ENCODE measurements at regions not wholly inside any gene's neighbourhood (a gene's known extent, or its start where the extent isn't known, plus 50 kb on each side); places are given as distances from the start of the nearest gene placed in this dataset.
"Not testable (repeated sequence)": the region's sequence is repeated elsewhere in the genome, so short reads cannot be mapped to it uniquely, and the experiment has no call there.

DNA sequence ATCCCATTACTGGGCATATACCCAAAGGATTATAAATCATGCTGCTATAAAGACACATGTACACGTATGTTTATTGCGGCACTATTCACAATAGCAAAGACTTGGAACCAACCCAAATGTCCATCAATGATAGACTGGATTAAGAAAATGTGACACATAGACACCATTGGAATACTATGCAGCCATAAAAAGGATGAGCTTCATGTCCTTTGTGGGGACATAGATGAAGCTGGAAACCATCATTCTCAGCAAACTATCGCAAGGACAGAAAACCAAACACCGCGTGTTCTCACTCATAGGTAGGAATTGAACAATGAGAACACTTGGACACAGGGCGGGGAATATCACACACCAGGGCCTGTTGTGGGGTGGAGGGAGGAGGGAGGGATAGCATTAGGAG is 105.3 kb downstream of the NOC3L start:
- H3K4me3 ChIP-seq (ENCODE audit: low read depth, low read length); H3K27ac ChIP-seq (ENCODE audit: low read depth, low read length); H3K9me3 ChIP-seq (ENCODE audit: control insufficient read depth, insufficient read depth, low read length); DNase-seq (ENCODE audit: low read depth in 4 of 6, low spot score in 6 of 6); H3K27me3 ChIP-seq (ENCODE audit: control insufficient read depth, insufficient read depth, low read length); H3K36me3 ChIP-seq (ENCODE audit: control insufficient read depth, insufficient read depth, low read length); H3K4me1 ChIP-seq (ENCODE audit: control insufficient read depth, insufficient read depth, low read length): not testable (repeated sequence)
- 100% methylated on average over 3 of the region's 6 CpGs for WGBS (ENCODE audit: insufficient coverage)

DNA sequence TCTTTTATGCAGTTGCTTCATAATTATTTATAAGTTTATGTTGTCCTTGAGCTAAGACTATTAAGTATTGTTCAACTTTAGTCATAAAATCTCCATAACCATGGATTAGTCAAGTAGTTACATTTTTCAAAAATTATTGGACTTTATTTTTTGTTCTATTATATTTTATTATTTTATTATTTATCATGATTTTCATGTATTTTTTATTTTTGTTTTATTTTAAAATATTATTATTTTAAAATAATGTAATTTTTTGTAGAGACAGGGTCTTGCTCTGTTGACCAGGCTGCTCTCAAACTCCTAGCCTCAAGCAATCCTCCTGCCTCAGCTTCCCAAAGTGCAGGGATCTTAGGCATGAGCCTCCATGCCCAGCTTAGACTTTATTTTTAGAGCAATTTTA is 102.3 kb downstream of the NOC3L start:
- H3K4me3 ChIP-seq (ENCODE audit: low read depth, low read length): no peak overlapping the region
- no peak overlapping the region for H3K27ac ChIP-seq (ENCODE audit: low read depth, low read length)
- H3K9me3 ChIP-seq (ENCODE audit: control insufficient read depth, insufficient read depth, low read length): no peaks in the 10 kb centered on the region
- DNase-seq (ENCODE audit: low read depth in 4 of 6, low spot score in 6 of 6): no peak
- H3K4me1 ChIP-seq (ENCODE audit: control insufficient read depth, insufficient read depth, low read length): no peaks in the 10 kb centered on the region
- no peaks in the 10 kb centered on the region for H3K27me3 ChIP-seq (ENCODE audit: control insufficient read depth, insufficient read depth, low read length)
- H3K36me3 ChIP-seq (ENCODE audit: control insufficient read depth, insufficient read depth, low read length): peaks cover 8% of the 10 kb centered on the region

DNA sequence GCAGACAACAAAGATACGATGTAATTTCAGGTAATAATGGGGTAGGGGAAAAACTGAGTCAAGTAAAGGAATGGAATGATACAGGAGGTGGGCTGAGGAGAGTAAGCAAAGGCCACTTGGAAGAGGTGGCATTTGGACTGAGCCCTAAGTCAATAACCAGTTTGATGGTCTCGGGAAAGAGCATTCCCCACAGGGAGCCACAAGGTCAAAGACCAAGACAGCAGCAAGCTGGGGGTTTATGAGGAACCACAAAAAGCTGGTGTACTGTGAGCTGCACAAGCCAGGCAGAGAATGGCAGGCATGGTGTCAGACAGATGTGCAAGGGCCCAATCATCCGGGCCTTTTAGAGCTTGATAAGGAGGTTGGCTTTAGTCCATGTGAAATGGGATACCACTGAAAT is 98.7 kb downstream of the NOC3L start:
- 85% methylated on average over 3 of the region's 3 CpGs for WGBS (ENCODE audit: insufficient coverage)
- H3K36me3 ChIP-seq (ENCODE audit: control insufficient read depth, insufficient read depth, low read length): peaks cover 4% of the 10 kb centered on the region
- H3K9me3 ChIP-seq (ENCODE audit: control insufficient read depth, insufficient read depth, low read length): no peaks in the 10 kb centered on the region
- H3K27ac ChIP-seq (ENCODE audit: low read depth, low read length): no peak overlapping the region
- no peaks in the 10 kb centered on the region for H3K27me3 ChIP-seq (ENCODE audit: control insufficient read depth, insufficient read depth, low read length)
- H3K4me3 ChIP-seq (ENCODE audit: low read depth, low read length): no peak overlapping the region
- H3K4me1 ChIP-seq (ENCODE audit: control insufficient read depth, insufficient read depth, low read length): no peaks in the 10 kb centered on the region
- DNase-seq (ENCODE audit: low read depth in 4 of 6, low spot score in 6 of 6): no peak

DNA sequence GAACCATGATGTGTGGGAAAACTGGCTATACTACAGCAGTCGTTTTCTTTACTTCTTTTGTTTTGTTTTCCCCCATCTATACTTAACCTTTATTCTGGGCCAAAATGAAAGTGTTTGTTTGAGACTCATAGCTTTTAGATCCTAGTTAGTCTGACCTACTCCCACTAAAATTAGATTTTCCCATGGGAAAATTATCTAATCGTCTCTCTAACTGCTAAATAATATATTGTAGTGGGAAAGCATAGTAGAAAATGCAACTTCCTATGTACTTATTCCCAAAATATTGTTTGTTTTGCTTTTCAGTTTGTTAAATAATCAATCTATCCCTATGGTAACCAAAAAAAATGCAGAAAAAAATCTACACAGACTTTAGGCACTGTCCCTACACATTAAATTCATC is 96.6 kb downstream of the NOC3L start:
- Histone ChIP-seq H3K4me3 (ENCODE audit: low read depth, low read length) (no peak overlapping the region), H3K27ac (ENCODE audit: low read depth, low read length) (no peak overlapping the region), H3K9me3 (ENCODE audit: control insufficient read depth, insufficient read depth, low read length) (no peaks in the 10 kb centered on the region), H3K36me3 (ENCODE audit: control insufficient read depth, insufficient read depth, low read length) (peaks cover 5% of the 10 kb centered on the region), H3K27me3 (ENCODE audit: control insufficient read depth, insufficient read depth, low read length) (no peaks in the 10 kb centered on the region), H3K4me1 (ENCODE audit: control insufficient read depth, insufficient read depth, low read length) (no peaks in the 10 kb centered on the region)
- no CpG with 5 or more reads among the region's 2 CpGs for WGBS (ENCODE audit: insufficient coverage)
- DNase-seq (ENCODE audit: low read depth in 4 of 6, low spot score in 6 of 6): no peak

DNA sequence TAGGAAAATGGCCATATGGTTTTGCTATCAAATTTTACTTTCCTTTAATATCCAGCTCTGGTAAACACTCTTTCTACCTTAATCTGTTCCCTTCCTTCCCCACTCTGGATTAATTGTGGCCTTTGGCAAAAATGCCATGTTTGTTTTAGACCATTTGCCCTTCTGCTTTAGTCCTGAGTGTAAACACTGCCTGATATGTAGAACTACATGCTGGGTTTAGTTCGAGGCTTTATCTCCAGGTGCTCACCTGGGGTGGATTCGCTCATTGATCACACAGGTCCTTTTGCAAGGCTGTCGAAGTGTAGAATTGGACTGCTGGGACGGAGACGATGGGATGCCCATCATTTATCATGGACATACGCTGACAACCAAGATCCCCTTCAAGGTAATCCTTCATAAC is 94.1 kb downstream of the NOC3L start:
- Histone ChIP-seq H3K36me3 (ENCODE audit: control insufficient read depth, insufficient read depth, low read length) (peaks cover 5% of the 10 kb centered on the region), H3K4me3 (ENCODE audit: low read depth, low read length) (no peak overlapping the region), H3K27me3 (ENCODE audit: control insufficient read depth, insufficient read depth, low read length) (no peaks in the 10 kb centered on the region), H3K27ac (ENCODE audit: low read depth, low read length) (no peak overlapping the region), H3K9me3 (ENCODE audit: control insufficient read depth, insufficient read depth, low read length) (no peaks in the 10 kb centered on the region), H3K4me1 (ENCODE audit: control insufficient read depth, insufficient read depth, low read length) (no peaks in the 10 kb centered on the region)
- WGBS (ENCODE audit: insufficient coverage): 100% methylated on average over 1 of the region's 6 CpGs
- DNase-seq (ENCODE audit: low read depth in 4 of 6, low spot score in 6 of 6): no peak

DNA sequence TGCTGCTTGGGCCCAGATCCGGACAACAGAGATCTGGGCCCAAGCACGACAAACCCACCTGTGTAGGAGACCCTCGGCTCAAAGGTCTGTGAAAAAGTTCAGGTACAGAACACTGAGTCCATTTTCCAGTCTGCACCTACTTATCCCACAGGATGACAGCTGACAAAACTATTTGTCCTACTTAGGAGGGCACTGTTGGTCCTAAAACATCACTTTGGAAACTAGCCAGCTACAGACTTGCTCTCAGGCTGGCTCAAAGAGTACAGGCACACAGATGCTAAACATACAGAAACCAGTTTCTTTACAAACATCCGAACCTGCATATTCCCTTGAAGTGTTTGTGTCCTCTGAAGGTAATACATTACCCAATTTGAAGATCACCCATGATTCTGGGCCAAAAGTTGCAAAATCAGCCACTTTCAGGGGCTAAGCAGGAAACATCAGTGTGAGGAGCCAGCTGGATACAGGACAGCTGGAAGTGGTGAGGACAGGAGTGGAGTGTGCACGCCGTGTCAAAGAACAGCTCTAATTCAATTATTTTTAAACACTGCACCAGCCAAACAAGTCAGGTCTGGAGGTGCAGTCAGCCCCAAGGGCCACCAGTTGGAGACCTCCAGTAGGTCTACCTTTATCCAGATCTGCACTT is 88.5 kb downstream of the NOC3L start:
- WGBS (ENCODE audit: insufficient coverage): 88% methylated on average over 5 of the region's 6 CpGs
- Histone ChIP-seq H3K4me3 (ENCODE audit: low read depth, low read length) (no peak overlapping the region), H3K9me3 (ENCODE audit: control insufficient read depth, insufficient read depth, low read length) (no peaks in the 10 kb centered on the region), H3K27ac (ENCODE audit: low read depth, low read length) (no peak overlapping the region), H3K4me1 (ENCODE audit: control insufficient read depth, insufficient read depth, low read length) (no peaks in the 10 kb centered on the region), H3K36me3 (ENCODE audit: control insufficient read depth, insufficient read depth, low read length) (peaks cover 5% of the 10 kb centered on the region), H3K27me3 (ENCODE audit: control insufficient read depth, insufficient read depth, low read length) (no peaks in the 10 kb centered on the region)
- peak in 1 of 6 donors; percentile 24 for DNase-seq (ENCODE audit: low read depth in 4 of 6, low spot score in 6 of 6)

DNA sequence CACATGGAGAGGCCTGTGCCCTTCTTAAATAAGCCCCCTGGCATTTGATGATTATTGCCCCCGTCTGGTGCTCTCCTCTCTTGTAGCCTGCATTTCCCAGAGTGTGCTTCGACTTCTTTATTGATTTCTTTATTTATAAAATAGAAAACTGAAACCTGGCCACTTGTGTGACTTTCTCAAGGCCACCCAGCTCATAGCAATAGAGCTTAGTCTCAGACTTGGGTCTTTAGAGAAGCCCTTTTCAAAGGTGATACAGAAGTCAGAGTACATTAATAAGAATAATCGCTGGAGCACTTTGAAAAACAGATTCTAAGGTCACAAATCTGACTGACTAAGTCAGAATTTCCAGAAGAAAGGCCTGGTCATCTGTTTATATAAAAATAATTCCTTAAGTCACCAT is 86.6 kb downstream of the NOC3L start:
- H3K9me3 ChIP-seq (ENCODE audit: control insufficient read depth, insufficient read depth, low read length): no peaks in the 10 kb centered on the region
- H3K4me1 ChIP-seq (ENCODE audit: control insufficient read depth, insufficient read depth, low read length): no peaks in the 10 kb centered on the region
- WGBS (ENCODE audit: insufficient coverage): no CpG with 5 or more reads among the region's 3 CpGs
- no peak overlapping the region for H3K27ac ChIP-seq (ENCODE audit: low read depth, low read length)
- H3K27me3 ChIP-seq (ENCODE audit: control insufficient read depth, insufficient read depth, low read length): no peaks in the 10 kb centered on the region
- DNase-seq (ENCODE audit: low read depth in 4 of 6, low spot score in 6 of 6): no peak
- peaks cover 5% of the 10 kb centered on the region for H3K36me3 ChIP-seq (ENCODE audit: control insufficient read depth, insufficient read depth, low read length)
- H3K4me3 ChIP-seq (ENCODE audit: low read depth, low read length): no peak overlapping the region

DNA sequence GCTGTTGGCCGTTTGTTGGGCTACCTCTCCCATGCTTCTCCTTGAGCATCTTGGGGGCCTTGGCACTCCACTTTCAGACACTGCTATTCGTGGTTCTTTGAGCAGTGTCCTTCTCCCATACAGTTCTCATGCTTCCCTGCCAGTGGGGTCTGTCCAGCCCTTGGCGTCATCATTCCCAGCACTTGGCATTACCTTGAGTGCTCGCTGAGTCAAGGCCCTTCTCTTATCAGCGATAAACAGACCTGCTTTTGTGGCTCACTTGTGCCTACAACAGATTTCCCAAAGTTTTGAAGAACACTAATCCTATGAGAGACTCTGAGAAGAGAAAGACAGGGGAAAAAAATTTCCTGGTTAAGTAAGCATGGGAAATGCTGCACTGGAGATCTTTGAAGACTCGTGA is 85.3 kb downstream of the NOC3L start:
- Histone ChIP-seq H3K36me3 (ENCODE audit: control insufficient read depth, insufficient read depth, low read length) (peaks cover 5% of the 10 kb centered on the region), H3K4me3 (ENCODE audit: low read depth, low read length) (no peak overlapping the region), H3K4me1 (ENCODE audit: control insufficient read depth, insufficient read depth, low read length) (no peaks in the 10 kb centered on the region), H3K27me3 (ENCODE audit: control insufficient read depth, insufficient read depth, low read length) (no peaks in the 10 kb centered on the region), H3K27ac (ENCODE audit: low read depth, low read length) (no peak overlapping the region), H3K9me3 (ENCODE audit: control insufficient read depth, insufficient read depth, low read length) (no peaks in the 10 kb centered on the region)
- 90% methylated on average over 5 of the region's 6 CpGs for WGBS (ENCODE audit: insufficient coverage)
- DNase-seq (ENCODE audit: low read depth in 4 of 6, low spot score in 6 of 6): no peak

DNA sequence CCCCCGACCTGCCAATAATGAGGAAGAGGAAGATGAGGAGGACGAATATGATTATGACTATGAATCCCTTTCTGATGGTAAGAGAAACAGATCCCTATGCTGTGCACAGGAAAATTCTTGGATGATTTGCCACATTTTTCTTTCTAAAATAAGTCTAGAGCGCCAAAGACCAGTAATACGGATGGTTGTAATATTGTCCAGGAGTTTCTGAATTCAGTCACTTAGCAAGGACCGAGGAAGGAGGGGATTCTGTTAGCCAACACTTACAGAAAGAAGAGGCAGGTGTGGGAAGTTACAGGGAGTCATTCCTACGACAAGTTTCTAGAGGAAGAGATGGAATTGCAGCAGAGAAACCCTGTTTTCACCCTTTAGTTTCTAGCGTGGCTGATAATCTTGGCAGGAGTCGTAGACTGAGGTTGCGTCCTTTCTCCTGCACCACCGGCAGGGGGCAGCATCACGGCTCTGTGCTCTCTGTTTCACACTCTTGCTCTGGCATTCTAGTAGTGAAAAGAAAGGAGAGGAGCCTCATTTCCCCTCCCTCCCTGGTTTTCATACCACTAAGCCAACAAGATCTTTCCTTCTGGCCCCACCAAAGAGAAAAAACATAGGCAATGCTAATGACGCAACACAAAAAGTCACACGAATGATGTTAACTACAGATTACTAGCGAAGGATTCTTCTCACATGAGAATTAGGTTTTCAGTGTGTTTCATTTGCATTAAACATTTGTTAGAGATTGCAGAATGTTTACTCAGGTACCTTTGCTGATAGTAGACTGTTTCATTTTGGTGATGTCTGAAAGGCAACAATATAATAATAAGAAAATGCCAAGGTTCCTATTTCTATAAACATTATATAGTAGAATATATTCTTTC is 82.7 kb downstream of the NOC3L start:
- H3K9me3 ChIP-seq (ENCODE audit: control insufficient read depth, insufficient read depth, low read length): no peaks in the 10 kb centered on the region
- 80% methylated on average over 4 of the region's 14 CpGs for WGBS (ENCODE audit: insufficient coverage)
- H3K27ac ChIP-seq (ENCODE audit: low read depth, low read length): no peak overlapping the region
- H3K27me3 ChIP-seq (ENCODE audit: control insufficient read depth, insufficient read depth, low read length): no peaks in the 10 kb centered on the region
- H3K4me1 ChIP-seq (ENCODE audit: control insufficient read depth, insufficient read depth, low read length): no peaks in the 10 kb centered on the region
- no peak overlapping the region for H3K4me3 ChIP-seq (ENCODE audit: low read depth, low read length)
- DNase-seq (ENCODE audit: low read depth in 4 of 6, low spot score in 6 of 6): peak in 1 of 6 donors; percentile 37
- peaks cover 2% of the 10 kb centered on the region for H3K36me3 ChIP-seq (ENCODE audit: control insufficient read depth, insufficient read depth, low read length)

DNA sequence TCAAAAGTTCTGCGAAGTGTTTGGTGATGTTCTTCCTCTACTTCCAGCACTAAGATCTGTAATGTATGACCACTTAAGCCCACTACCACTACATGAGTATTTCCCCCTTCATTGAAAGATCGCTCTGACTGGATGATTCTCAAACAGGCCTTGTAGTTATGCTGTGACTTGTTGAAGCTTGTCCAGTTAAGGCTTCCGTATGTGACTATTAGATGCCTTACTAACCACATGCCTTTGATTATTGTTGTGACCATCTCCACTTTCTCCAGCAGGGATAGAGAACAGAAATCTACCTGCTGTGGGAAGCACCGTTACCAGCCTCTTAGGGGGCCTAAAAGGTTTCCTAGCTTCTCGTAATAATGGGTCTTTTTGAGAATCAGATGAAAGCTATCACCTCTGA is 81.1 kb downstream of the NOC3L start:
- no peaks in the 10 kb centered on the region for H3K4me1 ChIP-seq (ENCODE audit: control insufficient read depth, insufficient read depth, low read length)
- no CpG with 5 or more reads among the region's 5 CpGs for WGBS (ENCODE audit: insufficient coverage)
- peaks cover 3% of the 10 kb centered on the region for H3K36me3 ChIP-seq (ENCODE audit: control insufficient read depth, insufficient read depth, low read length)
- H3K9me3 ChIP-seq (ENCODE audit: control insufficient read depth, insufficient read depth, low read length): no peaks in the 10 kb centered on the region
- no peak overlapping the region for H3K4me3 ChIP-seq (ENCODE audit: low read depth, low read length)
- DNase-seq (ENCODE audit: low read depth in 4 of 6, low spot score in 6 of 6): no peak
- H3K27ac ChIP-seq (ENCODE audit: low read depth, low read length): no peak overlapping the region
- H3K27me3 ChIP-seq (ENCODE audit: control insufficient read depth, insufficient read depth, low read length): no peaks in the 10 kb centered on the region

Measured in spinal cord (tissue), 9 donors.